Esophagus squamous epithelium (tissue), 4 donors: ENCODE measurements at regions not wholly inside any gene's neighbourhood (a gene's known extent, or its start where the extent isn't known, plus 50 kb on each side); places are given as distances from the start of the nearest gene placed in this dataset.

ENCODE experiments used
- POLR2A ChIP-seq, 4 donors: fragments of 450-650 bp; IDR thresholded peaks; one replicate each; pipeline ENCODE4 v1.6.1; 2017; ENCODE audit warnings: antibody characterized with exemption in 4 of 4, mild to moderate bottlenecking in 4 of 4, moderate library complexity in 3 of 4
- TF ChIP-seq, protein P1 (sequence below), 6 experiments: fragments of 450-650 bp in 4 of 6; fragments of 200-600 bp in 2 of 6; sonication (generic) in 2 of 6; IDR thresholded peaks; one replicate each; pipeline ENCODE4 v1.5.1; 2016 to 2019; ENCODE audit warnings: antibody characterized with exemption in 6 of 6, mild to moderate bottlenecking in 4 of 6, moderate library complexity in 4 of 6

DNA sequence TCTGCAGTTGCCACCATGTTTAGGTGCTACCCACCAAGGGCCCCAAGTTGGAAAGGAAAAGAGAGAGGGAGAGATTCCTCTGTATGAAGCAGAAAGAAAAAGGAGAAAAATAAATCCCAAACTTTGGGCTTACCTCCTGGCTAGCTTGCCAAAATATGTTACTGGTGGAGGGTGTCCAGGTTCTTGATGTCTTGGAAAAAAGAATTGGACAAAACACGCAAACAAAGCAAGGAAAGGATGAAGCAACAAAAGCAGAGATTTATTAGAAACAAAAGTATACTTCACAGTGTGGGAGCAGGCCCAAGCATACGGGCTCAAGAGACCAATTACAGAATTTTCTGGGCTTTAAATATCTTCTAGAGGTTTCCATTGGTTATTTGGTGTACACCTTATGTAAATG lies 204.5 kb upstream of the LRRC7 start:
- TF ChIP-seq, protein P1, sequence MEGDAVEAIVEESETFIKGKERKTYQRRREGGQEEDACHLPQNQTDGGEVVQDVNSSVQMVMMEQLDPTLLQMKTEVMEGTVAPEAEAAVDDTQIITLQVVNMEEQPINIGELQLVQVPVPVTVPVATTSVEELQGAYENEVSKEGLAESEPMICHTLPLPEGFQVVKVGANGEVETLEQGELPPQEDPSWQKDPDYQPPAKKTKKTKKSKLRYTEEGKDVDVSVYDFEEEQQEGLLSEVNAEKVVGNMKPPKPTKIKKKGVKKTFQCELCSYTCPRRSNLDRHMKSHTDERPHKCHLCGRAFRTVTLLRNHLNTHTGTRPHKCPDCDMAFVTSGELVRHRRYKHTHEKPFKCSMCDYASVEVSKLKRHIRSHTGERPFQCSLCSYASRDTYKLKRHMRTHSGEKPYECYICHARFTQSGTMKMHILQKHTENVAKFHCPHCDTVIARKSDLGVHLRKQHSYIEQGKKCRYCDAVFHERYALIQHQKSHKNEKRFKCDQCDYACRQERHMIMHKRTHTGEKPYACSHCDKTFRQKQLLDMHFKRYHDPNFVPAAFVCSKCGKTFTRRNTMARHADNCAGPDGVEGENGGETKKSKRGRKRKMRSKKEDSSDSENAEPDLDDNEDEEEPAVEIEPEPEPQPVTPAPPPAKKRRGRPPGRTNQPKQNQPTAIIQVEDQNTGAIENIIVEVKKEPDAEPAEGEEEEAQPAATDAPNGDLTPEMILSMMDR (IDR thresholded peaks at IDR 0.05), result no peak
- no peak for TF ChIP-seq POLR2A (IDR thresholded peaks at IDR 0.05)
